GM18858 (cell line): ENCODE measurements at regions not wholly inside any gene's neighbourhood (a gene's known extent, or its start where the extent isn't known, plus 50 kb on each side); places are given as distances from the start of the nearest gene placed in this dataset.

Source experiments
- ATAC-seq: cut with Tn5 transposase; IDR thresholded peaks from one replicate; pipeline ENCODE4 v1.9.1; 2021; ENCODE audit not compliant: unreplicated experiment

DNA sequence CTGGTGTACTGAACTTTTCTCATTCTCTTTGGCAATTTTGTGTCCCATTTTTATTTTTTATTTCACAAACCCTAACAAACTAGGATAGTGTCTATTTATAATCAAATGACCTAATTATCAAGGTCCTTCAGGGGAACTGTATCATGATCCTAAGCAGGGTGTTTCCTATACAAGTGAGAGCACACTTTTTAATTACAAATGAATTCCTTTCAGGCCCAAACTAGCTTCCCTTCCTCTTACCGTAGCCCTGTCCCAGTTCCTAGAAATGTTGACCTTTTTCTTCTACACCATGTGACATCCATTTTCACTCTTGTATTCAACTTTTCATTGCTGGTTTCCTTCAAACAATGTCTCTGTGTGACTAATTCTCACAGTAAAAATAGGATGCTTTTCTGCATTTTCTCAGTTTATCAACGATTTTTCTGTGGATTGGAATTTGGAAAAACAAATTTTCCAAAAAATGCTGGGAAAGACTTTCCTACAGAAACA, 411.4 kb downstream of the CCDC91 start:
- no peak for ATAC-seq

DNA sequence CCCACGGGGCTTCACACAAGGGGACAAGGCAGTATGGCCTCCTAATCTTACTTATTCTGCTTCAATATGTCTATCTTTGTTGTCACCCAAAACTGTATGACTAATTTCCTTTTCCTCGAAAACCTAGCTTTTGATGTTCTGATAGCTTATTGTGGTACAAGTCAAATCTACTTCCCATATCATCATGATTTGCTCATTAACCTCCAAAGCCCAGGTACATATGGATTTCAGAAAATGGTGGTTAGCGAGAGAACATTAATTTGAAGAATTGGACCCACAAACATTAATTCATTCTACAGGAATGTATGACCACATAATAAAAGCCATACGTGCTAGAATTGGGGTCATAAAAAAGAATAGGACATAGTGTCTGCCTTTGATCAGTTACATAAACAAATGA, 412.5 kb downstream of the CCDC91 start:
- no peak for ATAC-seq

DNA sequence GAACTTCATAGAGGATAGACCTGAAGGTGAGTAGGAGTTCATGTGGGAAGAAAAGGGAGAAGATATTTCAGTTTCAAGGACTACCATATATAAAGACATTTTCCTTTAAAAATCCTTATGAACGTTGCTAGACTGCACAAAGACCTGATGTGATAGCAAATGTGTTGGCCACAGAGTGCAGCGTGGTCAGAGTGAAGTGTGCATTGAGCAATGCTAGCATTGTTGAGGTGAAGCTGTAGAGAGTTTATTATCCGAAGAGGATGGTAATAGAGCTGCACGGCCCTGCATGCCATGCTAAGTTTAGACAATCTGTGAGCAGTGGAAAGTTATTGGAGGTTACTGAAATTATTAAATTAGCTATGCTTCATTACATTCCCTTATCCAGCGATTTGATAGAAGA, 413.0 kb downstream of the CCDC91 start:
- no peak for ATAC-seq

DNA sequence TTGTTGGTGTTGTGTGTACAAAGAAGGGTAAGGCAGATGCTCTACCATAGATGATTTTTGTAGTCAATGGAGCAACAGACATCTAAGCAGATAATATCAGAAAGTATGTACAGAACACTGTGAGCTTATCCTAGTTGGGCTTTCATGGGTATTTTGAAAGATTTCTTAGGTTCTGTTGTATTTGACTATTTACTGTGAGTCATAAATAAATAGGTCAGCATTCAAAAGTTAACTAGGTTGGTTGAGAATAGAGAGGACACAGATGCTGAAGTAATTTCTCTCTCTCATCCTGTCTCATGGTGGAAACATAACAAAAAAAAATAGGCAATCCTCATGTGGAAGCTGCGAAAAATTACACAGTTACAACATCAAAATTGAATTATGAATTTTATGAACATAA, 413.5 kb downstream of the CCDC91 start:
- no peak for ATAC-seq

DNA sequence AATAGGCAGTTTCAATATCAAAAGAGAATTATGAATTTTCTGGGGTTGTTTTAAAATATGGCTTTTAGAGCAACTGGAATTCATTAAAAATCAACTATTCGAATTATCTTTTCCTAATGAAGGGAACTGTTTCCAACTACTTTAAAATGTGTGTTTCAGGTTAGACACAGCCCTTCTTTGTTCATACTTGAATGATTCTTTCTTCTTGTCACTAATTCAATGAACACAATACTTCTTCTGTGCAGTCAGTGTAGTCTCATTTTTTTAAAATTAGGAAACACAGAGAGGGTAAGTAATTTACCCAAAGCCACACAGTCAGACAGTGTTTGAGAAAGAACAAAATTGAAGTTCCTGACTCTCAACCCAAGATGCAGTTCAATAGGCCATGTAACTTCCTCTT, 414.0 kb downstream of the CCDC91 start:
- no peak for ATAC-seq

DNA sequence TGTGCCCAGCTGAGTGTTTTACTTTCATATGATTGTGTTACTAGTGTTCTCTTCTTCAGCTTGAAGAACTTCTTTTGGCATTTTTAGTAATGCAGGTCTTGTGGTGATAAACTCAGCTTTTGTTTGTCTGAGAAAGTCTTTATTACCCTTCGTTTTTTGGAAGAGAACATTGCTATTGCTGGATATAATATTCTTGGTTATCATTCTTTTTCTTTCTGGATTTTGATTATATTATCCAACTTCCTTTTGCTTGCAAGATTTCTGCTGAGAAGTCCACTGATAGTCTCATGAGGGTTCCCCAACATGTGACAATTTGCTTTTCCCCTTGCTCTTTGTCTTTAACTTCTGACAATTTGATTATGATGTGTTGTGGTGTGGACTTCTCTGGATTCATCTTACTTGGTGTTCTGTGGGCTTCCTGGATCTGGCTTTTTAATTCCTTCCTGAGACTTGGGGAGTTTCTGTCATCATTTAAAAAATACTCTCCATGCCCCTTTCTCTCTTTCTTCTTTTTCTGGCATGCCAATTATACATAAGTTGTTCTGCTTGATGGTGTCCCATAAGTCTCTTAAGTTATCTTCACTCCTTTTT, 416.8 kb downstream of the CCDC91 start:
- no peak for ATAC-seq

DNA sequence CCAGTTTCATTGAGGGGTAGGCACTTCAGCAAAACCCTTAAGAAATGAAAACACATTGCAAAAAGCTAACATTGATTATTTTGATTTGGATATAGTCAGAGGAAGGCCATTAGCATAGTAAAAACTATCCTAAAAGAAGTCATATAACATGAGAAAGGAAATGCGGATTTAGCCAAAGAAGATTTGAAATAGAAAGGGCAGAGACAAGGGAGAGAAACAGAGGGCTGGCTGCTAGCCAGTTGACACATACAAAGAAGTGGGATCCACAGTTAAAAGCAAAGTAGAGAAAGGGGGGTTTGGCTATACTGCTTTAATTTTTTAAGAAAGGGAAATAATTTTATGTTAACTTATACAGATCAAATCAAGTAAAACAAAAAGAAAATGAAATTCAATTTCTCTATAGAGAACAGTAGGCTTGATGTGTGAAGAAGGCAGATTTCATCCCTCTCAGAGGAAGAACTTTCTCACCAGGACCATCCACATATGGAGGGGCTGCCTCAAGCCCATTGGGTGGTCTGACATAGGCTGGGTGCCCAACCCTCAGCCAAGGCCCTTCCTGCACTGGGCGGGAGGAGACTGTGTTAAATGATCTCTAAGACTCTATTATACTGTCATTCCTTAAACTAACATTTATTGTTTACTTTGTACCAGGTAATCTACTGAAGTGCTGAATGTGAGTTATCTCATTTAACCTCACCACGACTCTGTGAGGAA, 420.3 kb downstream of the CCDC91 start:
- no peak for ATAC-seq

DNA sequence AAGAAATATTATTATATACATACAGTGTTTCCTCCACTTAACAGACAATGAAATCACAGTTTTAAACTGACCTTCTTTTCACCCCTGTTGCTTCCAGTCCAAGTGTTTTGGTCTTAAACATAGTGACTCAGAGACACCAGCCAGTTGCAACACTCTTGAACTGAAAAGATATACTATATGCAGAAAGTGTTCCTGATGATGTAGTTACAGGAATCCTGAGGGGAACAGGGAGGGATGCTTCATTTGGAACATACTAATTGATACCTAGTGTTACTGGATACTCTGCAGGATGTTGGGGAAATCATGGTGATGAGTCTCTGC, 420.8 kb downstream of the CCDC91 start:
- ATAC-seq, result no peak

DNA sequence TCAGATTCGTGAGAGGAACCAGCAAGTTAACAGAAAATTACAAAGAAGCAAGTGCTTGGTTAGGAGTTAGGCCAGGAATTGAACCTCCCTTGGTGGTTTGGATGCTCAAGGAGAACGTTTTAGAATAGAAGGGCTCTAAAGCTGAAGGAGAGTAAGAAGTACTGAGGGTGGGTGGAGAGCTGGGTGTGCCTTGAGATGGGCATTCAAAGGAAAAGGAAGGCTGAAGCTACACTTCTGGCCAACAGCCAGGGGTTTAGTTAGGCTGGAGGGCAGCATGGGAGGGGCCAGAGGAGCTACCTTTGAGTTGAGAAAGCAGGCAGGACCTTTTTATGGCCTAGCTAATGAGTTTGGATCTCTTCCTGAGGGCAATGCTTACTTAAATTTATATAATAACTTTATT, 421.2 kb downstream of the CCDC91 start:
- no peak for ATAC-seq

DNA sequence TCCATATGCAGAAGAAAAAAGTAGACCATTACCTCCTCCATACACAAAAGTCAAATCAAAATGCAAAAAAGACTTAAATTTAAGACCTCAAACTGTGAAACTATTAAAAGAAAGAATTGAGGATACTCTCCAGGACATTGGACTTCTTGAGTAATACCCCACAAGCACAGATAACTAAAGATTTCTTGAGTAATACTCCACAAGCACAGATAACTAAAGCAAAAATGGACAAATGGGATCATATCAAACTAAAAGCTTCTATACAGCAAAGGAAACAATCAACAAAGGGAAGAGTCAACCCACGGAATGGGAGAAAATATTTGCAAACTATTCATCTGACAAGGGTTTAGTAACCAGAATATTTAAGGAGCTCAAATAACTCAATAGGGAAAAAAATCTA, 427.9 kb downstream of the CCDC91 start:
- ATAC-seq, result no peak

DNA sequence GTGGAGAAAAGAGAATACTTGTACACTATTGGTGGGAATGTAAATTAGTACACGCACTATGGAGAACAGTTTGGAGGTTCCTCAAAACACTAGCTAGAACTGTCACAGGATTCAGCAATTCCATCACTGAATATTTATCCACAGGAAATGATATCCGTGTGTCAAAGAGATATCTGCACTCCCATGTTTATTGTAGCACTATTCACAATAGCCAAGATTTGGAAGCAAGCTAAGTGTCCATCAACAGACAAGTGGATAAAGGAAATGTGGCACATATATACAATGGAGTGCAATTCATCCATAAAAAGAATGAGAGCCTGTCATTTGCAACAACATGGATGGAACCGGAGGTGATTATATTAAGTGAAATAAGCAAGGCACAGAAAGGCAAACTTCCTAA, 428.5 kb downstream of the CCDC91 start:
- no peak for ATAC-seq

DNA sequence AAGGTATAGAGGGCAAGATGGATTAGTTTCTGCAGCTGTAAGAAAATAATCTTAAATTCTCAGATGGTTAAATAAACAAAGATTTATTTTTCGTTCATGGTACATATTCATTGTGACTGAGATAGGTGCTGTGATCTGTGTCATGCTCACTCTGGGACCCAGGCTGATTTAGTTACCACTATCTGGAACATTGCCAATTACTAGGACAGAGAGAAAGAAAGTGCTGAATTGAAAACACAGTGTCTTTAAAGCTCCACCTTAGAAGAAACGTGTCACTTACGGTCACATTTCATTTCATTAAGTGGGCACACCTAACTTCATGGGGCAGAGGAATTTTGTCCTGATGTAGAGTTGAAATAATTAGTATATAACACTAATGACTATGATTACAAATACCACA, 430.0 kb downstream of the CCDC91 start:
- ATAC-seq, result no peak

DNA sequence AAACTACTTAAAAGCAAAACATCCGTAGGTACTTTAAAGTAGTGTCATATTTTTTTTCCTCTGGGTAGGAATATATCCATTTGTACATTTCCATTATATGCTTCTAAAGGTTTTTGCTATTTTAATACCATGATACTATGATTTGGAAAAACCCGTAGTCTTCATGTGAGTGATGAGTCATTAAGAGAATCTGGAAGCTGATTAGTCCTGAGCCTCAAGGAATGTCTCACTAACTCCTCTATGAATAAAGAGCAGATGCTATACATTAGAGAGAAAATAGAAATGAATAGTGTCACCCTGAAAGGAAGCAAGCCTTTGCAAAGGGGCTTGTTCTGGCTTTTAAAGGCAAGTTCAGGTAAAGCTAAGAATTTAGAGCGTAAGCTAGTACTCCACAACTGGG, 432.1 kb downstream of the CCDC91 start:
- no peak for ATAC-seq

DNA sequence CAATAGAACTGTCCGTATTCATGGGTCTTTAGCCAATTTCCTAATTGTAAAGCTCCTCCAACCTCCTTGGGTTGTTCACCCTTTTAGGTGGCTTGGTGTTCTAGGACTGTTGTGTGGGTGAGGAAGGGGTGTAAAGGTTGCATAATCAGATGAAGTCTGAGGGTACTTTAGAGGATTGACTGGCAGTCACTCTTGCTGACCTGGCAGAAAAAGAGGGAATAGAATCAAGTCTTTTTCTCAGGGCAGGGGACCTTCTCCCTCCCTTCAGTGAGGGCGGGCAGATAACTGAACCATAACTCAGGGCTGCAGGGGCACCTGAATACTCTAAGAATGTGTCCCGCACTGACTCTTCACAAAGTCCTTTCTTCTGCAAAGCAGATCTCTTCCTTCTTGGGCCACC, 436.2 kb downstream of the CCDC91 start:
- ATAC-seq, result no peak

DNA sequence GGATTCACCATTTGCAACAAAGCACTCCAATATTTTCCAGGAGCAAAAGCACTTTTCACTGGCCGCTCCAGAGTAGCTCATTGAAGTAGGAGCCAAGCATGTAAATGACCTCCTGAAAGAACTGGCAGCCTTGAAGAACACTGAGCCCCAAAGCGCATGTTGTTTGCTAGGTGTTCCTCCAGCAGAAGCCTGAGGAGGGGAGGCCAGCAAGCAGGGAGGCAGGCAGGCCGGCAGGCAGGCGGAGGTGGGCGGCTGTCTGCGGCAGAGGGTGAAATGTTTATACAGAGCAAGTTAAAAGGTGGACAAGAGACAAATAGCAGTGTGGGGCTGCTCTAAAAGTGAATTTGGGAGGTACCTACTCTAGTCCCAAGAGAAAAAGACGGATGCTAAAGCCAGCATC, 439.4 kb downstream of the CCDC91 start:
- ATAC-seq, result no peak

DNA sequence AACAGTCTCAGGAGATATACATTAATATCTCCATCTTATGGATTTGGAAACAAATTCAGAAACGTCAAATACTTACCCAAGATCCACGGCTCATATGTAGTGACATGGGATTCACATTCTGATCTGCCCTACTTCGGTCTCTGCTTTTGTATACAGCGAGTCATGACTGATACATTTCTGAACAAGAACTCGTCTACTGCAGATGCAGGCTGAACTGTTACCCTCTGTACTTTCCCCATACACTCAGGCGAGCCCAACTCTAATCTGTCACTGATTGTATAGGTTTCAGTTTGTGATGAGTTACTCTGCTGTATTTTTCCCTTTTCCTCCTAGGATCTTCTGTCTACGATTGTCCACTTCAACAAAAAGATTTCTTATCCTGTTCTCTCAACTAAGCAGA, 441.6 kb downstream of the CCDC91 start:
- no peak for ATAC-seq

DNA sequence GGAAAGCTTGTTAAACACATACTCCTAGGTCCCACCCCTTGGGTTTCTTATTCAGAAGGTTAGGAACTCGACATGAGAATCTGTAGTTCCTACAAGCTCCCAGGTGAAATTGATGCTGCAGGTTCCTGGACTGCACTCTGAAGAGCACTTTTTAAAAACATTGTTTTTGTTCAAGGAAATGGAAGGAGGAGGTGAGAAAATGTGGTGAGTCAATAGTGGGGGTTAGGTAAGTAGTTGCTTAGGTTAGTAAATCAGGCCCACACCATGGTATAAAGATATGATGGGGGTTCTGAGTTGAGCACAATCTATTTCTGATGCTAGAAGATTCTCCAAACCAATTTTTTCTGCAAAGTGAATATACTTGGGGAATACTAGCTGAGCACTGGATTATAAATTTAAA, 450.3 kb downstream of the CCDC91 start:
- no peak for ATAC-seq

DNA sequence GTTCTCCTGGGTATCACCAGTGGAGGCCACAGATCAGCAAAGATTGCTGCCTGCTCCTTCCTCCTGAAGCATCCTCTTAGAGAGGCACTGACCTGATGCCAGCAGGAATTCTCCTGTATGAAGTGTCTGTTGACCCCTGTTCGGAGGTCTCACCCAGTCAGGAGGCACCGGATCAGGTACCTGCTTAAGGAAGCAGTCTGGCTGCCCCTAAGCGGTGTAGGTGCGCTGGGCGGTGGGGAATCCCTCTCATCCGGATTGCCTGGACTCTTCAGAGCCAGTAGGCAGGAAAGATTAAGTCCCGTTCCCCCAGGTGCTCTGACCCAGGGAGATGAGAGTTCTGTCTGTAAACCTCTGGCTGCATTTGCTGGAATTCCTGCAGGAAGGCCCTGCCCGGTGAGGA, 455.2 kb downstream of the CCDC91 start:
- ATAC-seq, result no peak

DNA sequence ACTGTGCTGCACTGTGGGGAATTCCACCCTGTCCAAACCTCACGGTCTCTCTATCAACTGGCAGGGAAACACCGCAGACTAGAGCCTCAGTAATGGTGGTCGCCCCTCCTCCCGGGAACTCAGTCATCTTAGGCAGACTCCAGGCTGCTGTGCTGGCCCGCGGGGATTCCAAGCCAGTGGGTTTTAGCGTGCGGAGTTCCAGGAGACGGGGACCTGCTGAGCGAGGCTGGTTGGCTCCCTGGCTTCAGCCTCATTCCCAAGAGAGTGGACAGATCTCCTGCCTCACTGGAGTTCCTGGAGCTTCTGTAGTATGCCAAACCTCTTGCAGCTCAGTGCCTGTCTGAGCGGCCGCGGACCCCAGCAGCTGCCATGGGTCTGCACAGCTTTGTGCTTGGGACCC, 455.6 kb downstream of the CCDC91 start:
- no peak for ATAC-seq

DNA sequence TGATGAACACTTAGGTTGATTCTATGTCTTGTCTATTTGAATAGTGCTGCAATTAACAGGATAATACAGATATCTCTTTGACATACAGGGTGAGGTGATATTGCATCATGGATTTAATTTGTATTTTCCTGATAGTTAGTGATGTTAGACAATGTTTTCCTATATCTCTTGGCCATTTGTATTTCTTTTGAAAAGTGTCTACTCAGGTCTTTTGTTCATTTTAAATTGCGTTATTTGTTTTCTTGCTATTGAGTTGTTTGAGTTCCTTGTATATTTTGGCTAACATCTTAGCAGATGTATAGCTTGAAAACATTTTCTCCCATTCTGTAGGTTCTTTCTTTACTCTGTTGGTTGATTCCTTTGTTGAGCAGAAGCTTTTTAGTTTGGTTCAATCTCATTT, 460.6 kb downstream of the CCDC91 start:
- ATAC-seq, result no peak

DNA sequence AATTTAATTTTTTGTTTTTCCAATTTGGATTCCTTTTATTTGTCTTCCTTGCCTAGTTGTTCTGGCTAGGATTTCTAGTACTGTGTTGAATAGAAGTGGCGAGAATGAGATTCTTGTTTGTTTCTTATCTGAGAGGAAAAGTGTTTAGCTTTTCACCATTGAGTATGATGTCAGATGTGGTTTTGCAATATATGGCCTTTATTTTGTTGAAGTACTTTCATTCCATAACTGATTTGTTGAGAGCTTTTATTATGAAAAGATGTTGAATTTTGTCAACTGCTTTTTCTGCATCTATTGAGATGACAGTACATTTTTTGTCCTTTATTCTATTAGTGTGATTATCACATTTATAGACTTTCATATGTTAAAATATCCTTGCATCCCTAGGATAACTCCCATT, 462.0 kb downstream of the CCDC91 start:
- ATAC-seq, result no peak

DNA sequence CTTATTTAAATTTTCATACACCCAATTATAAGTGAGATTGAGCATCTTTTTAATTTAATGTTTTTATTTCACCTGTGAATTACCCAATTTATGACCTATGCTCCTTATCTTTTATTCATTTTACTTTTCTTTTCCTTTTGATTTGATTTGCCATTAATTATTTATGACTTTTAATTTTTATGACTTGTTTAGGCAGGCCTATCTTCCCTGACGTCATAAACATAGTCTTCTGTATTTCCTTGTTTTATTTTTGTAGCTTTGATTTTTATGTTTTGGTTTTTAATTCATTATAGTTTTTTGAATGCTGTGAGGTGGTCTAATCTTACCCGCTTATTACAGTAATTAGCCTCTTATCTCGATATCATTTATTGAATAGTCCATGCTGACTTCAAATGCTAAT, 467.1 kb upstream of the FAR2 start:
- no peak for ATAC-seq

DNA sequence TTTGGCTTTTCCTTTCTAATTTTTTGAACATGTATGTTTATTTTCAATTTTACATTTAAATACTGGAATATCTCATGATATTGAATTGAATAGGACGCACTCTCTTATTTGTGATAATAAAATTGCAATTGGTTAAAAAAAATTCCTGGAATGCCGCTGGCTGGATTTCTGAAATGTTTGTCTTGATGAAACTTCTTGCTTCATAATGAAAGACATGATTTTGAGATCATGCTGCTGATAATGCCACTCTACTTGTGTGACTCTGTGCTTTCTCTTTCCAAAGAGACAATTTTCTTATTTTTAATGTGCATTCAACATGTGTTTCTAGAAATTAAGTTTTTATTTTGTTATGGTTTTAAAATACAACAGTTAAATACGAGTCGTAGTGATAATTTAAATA, 465.7 kb upstream of the FAR2 start:
- ATAC-seq, result no peak
